Inflammatory macrophage treated with lipopolysaccharide for 1 hour (primary cell): ENCODE measurements at regions not wholly inside any gene's neighbourhood (a gene's known extent, or its start where the extent isn't known, plus 50 kb on each side); places are given as distances from the start of the nearest gene placed in this dataset.
"Not testable (repeated sequence)": the region's sequence is repeated elsewhere in the genome, so short reads cannot be mapped to it uniquely, and the experiment has no call there.

Source experiments
- DNase-seq, 2 donors: peaks; one replicate each; pipeline ENCODE4 v3.0.0-alpha.2; 2020 to 2022

GRCh38 chr9:7336356-7337065 is 463.1 kb downstream of the DMAC1 start:
- DNase-seq = no peak

- DNase-seq = no peak
Measured at GRCh38 chr9:7333719-7334118, 465.9 kb downstream of the DMAC1 start.

GRCh38 chr9:7332780-7333179 is 466.8 kb downstream of the DMAC1 start:
- no peak for DNase-seq

- DNase-seq = no peak
Measured at GRCh38 chr9:7328453-7328852, 471.1 kb downstream of the DMAC1 start.

GRCh38 chr9:7325995-7326394 is 473.6 kb downstream of the DMAC1 start:
- no peak for DNase-seq

- no peak for DNase-seq
Measured at GRCh38 chr9:7324152-7324598, 475.4 kb downstream of the DMAC1 start.

GRCh38 chr9:7320841-7321240 is 478.7 kb downstream of the DMAC1 start:
- DNase-seq = no peak

- DNase-seq = no peak
Measured at GRCh38 chr9:7320139-7320538, 479.4 kb downstream of the DMAC1 start.

GRCh38 chr9:7318920-7319319 is 480.7 kb downstream of the DMAC1 start:
- no peak for DNase-seq

GRCh38 chr9:7316967-7317366 is 482.6 kb downstream of the DMAC1 start:
- DNase-seq = no peak

- no peak for DNase-seq
Measured at GRCh38 chr9:7316166-7316795, 483.3 kb downstream of the DMAC1 start.

GRCh38 chr9:7315746-7316145 is 483.8 kb downstream of the DMAC1 start:
- DNase-seq = no peak

GRCh38 chr9:7315116-7315515 is 484.5 kb downstream of the DMAC1 start:
- no peak for DNase-seq

- DNase-seq = no peak
Measured at GRCh38 chr9:7313389-7313788, 486.2 kb downstream of the DMAC1 start.

- not testable (repeated sequence) for DNase-seq
Measured at GRCh38 chr9:7309051-7309450, 490.5 kb downstream of the DMAC1 start.

GRCh38 chr9:7305677-7306076 is 493.9 kb downstream of the DMAC1 start:
- no peak for DNase-seq

- DNase-seq = no peak
Measured at GRCh38 chr9:7304627-7304995, 495.0 kb downstream of the DMAC1 start.

GRCh38 chr9:7303907-7304626 is 495.5 kb downstream of the DMAC1 start:
- no peak for DNase-seq

GRCh38 chr9:7300484-7300883 is 499.1 kb downstream of the DMAC1 start:
- DNase-seq = no peak

- DNase-seq = peak in 1 of 2 donors; percentile 2
Measured at GRCh38 chr9:7298123-7298522, 501.5 kb downstream of the DMAC1 start.

- no peak for DNase-seq
Measured at GRCh38 chr9:7297521-7297920, 502.1 kb downstream of the DMAC1 start.

- DNase-seq = no peak
Measured at GRCh38 chr9:7293091-7293490, 506.5 kb downstream of the DMAC1 start.

- DNase-seq = no peak
Measured at GRCh38 chr9:7289773-7290172, 509.8 kb downstream of the DMAC1 start.

GRCh38 chr9:7287986-7288385 is 511.6 kb downstream of the DMAC1 start:
- DNase-seq = no peak
